GM12878 (cell line): ENCODE measurements at regions not wholly inside any gene's neighbourhood (a gene's known extent, or its start where the extent isn't known, plus 50 kb on each side); places are given as distances from the start of the nearest gene placed in this dataset.

Experiments
- CREM ChIP-seq: IDR thresholded peaks from 2 replicates; pipeline ENCODE4 v1.6.1; 2014; ENCODE audit warnings: antibody characterized with exemption, low read depth
- IRF4 ChIP-seq: IDR thresholded peaks from 2 replicates; pipeline ENCODE4 v1.6.1; 2011; ENCODE audit warnings: low read depth, low read length
- MTA3 ChIP-seq: IDR thresholded peaks from 2 replicates; pipeline ENCODE4 v1.6.1; 2012; ENCODE audit warnings: low read length, inconsistent platforms, borderline replicate concordance
- NKRF ChIP-seq: fragments of 450-650 bp; conservative IDR thresholded peaks from 2 replicates; pipeline ENCODE4 v1.6.1; 2017; ENCODE audit warnings: mild to moderate bottlenecking, moderate library complexity
- SIN3A ChIP-seq: IDR thresholded peaks from 2 replicates; pipeline ENCODE4 v1.6.1; 2012; ENCODE audit warnings: low read depth, low read length, improper control_type of control experiment
- YBX1 ChIP-seq: fragments of 450-650 bp; IDR thresholded peaks from 2 replicates; pipeline ENCODE4 v1.6.1; 2016; ENCODE audit warnings: antibody characterized with exemption
- TF ChIP-seq, protein P1 (sequence below): IDR thresholded peaks from 2 replicates; pipeline ENCODE4 v1.6.1; 2012; ENCODE audit warnings: improper control_type of control experiment, low read depth, low read length; ENCODE audit not compliant: insufficient replicate concordance

- no peak for TF ChIP-seq NKRF
- no peak for TF ChIP-seq MTA3
- no peak for TF ChIP-seq SIN3A
- no peak for TF ChIP-seq CREM
- TF ChIP-seq, protein P1, sequence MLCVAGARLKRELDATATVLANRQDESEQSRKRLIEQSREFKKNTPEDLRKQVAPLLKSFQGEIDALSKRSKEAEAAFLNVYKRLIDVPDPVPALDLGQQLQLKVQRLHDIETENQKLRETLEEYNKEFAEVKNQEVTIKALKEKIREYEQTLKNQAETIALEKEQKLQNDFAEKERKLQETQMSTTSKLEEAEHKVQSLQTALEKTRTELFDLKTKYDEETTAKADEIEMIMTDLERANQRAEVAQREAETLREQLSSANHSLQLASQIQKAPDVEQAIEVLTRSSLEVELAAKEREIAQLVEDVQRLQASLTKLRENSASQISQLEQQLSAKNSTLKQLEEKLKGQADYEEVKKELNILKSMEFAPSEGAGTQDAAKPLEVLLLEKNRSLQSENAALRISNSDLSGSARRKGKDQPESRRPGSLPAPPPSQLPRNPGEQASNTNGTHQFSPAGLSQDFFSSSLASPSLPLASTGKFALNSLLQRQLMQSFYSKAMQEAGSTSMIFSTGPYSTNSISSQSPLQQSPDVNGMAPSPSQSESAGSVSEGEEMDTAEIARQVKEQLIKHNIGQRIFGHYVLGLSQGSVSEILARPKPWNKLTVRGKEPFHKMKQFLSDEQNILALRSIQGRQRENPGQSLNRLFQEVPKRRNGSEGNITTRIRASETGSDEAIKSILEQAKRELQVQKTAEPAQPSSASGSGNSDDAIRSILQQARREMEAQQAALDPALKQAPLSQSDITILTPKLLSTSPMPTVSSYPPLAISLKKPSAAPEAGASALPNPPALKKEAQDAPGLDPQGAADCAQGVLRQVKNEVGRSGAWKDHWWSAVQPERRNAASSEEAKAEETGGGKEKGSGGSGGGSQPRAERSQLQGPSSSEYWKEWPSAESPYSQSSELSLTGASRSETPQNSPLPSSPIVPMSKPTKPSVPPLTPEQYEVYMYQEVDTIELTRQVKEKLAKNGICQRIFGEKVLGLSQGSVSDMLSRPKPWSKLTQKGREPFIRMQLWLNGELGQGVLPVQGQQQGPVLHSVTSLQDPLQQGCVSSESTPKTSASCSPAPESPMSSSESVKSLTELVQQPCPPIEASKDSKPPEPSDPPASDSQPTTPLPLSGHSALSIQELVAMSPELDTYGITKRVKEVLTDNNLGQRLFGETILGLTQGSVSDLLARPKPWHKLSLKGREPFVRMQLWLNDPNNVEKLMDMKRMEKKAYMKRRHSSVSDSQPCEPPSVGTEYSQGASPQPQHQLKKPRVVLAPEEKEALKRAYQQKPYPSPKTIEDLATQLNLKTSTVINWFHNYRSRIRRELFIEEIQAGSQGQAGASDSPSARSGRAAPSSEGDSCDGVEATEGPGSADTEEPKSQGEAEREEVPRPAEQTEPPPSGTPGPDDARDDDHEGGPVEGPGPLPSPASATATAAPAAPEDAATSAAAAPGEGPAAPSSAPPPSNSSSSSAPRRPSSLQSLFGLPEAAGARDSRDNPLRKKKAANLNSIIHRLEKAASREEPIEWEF: no peak
- TF ChIP-seq IRF4: no peak
- no peak for TF ChIP-seq YBX1
Measured at GRCh38 chr6:140987364-140988155, 1145.2 kb upstream of the GJE1 start (continued).
